ENCODE measurements at regions not wholly inside any gene's neighbourhood (a gene's known extent, or its start where the extent isn't known, plus 50 kb on each side); places are given as distances from the start of the nearest gene placed in this dataset.

GRCh38 chr5:118461436-118461835 is 526.9 kb downstream of the DTWD2 start:
- TF ChIP-seq CTCF (conservative IDR thresholded peaks at IDR 0.05 in 1 of 2, IDR thresholded peaks at IDR 0.05 in 1 of 2; ENCODE audit: extremely low read depth in 1 of 2, insufficient read depth in 1 of 2, low read depth in 1 of 2, low read length in 2 of 2) (no peak), EZH2 (IDR thresholded peaks at IDR 0.05; ENCODE audit: borderline replicate concordance, low read length) (no peak)

Measured in mammary epithelial cell (primary cell).